A673 (cell line): ENCODE measurements at regions not wholly inside any gene's neighbourhood (a gene's known extent, or its start where the extent isn't known, plus 50 kb on each side); places are given as distances from the start of the nearest gene placed in this dataset.

ENCODE experiments used
- BruUV-seq: library from RNA; stranded (reverse); fragments of 400-500 nt; replicated peaks from 2 replicates; lab custom pipeline; 2021; lab: Mats Ljungman, UMichigan
- CTCF ChIA-PET: fragments of 300-600 bp; sonication (Branson Sonifier 250); formaldehyde crosslinking; loops from one replicate; lab custom pipeline; 2022; ENCODE audit warnings: antibody characterized with exemption; lab: Charles Lee
- POLR2A ChIA-PET: fragments of 300-600 bp; sonication (Branson Sonifier 250); formaldehyde crosslinking; loops from one replicate; lab custom pipeline; 2022; ENCODE audit warnings: antibody characterized with exemption; ENCODE audit not compliant: low non-redundant PET; lab: Charles Lee
- DNase-seq: peaks from one replicate; pipeline ENCODE4 v3.0.0-alpha.2; 2015; ENCODE audit warnings: low spot score
- H3K27ac ChIP-seq: fragments of 200-600 bp; sonication (generic); 2 replicates; pipeline ENCODE4 v1.5.1; 2016; ENCODE audit warnings: mixed run types, low read depth, mild to moderate bottlenecking, mixed read lengths, antibody characterized with exemption, low read length; ENCODE audit not compliant: poor library complexity, severe bottlenecking
- H3K27me3 ChIP-seq: fragments of 200-600 bp; sonication (generic); replicated peaks from 2 replicates; pipeline ENCODE4 v1.6.1; 2017; ENCODE audit warnings: mixed run types, low read depth, mild to moderate bottlenecking, mixed read lengths, antibody characterized with exemption, low read length; ENCODE audit not compliant: insufficient read depth, poor library complexity
- H3K36me3 ChIP-seq: fragments of 200-600 bp; sonication (generic); 2 replicates; pipeline ENCODE4 v1.6.1; 2016; ENCODE audit warnings: mixed run types, mild to moderate bottlenecking, mixed read lengths, antibody characterized with exemption, low read length; ENCODE audit not compliant: insufficient read depth, poor library complexity, severe bottlenecking
- H3K4me1 ChIP-seq: fragments of 200-600 bp; sonication (generic); 2 replicates; pipeline ENCODE4 v1.6.1; 2017; ENCODE audit warnings: mixed run types, mild to moderate bottlenecking, mixed read lengths, antibody characterized with exemption, low read length; ENCODE audit not compliant: insufficient read depth, poor library complexity, severe bottlenecking
- H3K4me3 ChIP-seq: fragments of 200-600 bp; sonication (generic); 2 replicates; pipeline ENCODE4 v1.5.1; 2016; ENCODE audit warnings: low read depth, mixed run types, mild to moderate bottlenecking, mixed read lengths, low read length; ENCODE audit not compliant: poor library complexity, severe bottlenecking
- H3K9me3 ChIP-seq: fragments of 200-600 bp; sonication (generic); 2 replicates; pipeline ENCODE4 v1.6.1; 2016; ENCODE audit warnings: mixed run types, low read depth, mild to moderate bottlenecking, mixed read lengths, antibody characterized with exemption, low read length; ENCODE audit not compliant: poor library complexity, severe bottlenecking
- CTCF ChIP-seq: fragments of 300-800, 200-600 bp; sonication (generic); conservative IDR thresholded peaks from 2 replicates; pipeline ENCODE4 v1.5.1; 2017; ENCODE audit warnings: low read depth, mild to moderate bottlenecking, antibody characterized with exemption, low read length, moderate library complexity, mixed read lengths
- EZH2 ChIP-seq: fragments of 200-600 bp; sonication (generic); IDR thresholded peaks from 2 replicates; pipeline ENCODE4 v1.6.1; 2017; ENCODE audit warnings: borderline replicate concordance, low read depth, mild to moderate bottlenecking, mixed read lengths, antibody characterized with exemption, low read length; ENCODE audit not compliant: poor library complexity, severe bottlenecking
- intact Hi-C: fragments of 100-400 bp; cut with micrococcal nuclease; formaldehyde crosslinking; loops from one replicate; pipeline ENCODE4 v1.10.0; 2022; ENCODE audit not compliant: unreplicated experiment

GRCh38 chr12:116433249-116433648 lies 125.9 kb upstream of the MAP1LC3B2 start:
- Histone ChIP-seq H3K9me3 (no peaks in the 10 kb centered on the region), H3K4me1 (peaks cover 11% of the 10 kb centered on the region), H3K27ac (no peak overlapping the region), H3K36me3 (no peaks in the 10 kb centered on the region), H3K27me3 (no peaks in the 10 kb centered on the region), H3K4me3 (no peak overlapping the region)
- CTCF ChIA-PET, result no interaction called here
- intact Hi-C loops, result no loop called here
- BruUV-seq, result no TSS peak
- no peak for DNase-seq
- POLR2A ChIA-PET, result interaction anchor here (0.7 kb wide), 1 partner anchor 383 kb away, joined by 5 read pairs; no protein-coding TSS in a partner anchor
- TF ChIP-seq EZH2 (no peak), CTCF (no peak)

GRCh38 chr12:116434155-116435011 lies 124.8 kb upstream of the MAP1LC3B2 start:
- Histone ChIP-seq H3K27me3 (no peaks in the 10 kb centered on the region), H3K27ac (peak overlapping the region; percentile 31), H3K4me3 (peak overlapping the region; percentile 29), H3K4me1 (peaks cover 11% of the 10 kb centered on the region), H3K9me3 (no peaks in the 10 kb centered on the region), H3K36me3 (no peaks in the 10 kb centered on the region)
- intact Hi-C loops, result loop anchor here (1.0 kb wide), 1 partner anchor 158 kb away; no protein-coding TSS in a partner anchor
- DNase-seq, result peak; percentile 88
- ChIA-PET CTCF (interaction anchor here (0.5 to 0.7 kb wide), 3 partner anchors 156 to 457 kb away, joined by 3 to 6 read pairs (median 3); no protein-coding TSS in a partner anchor), POLR2A (interaction anchor here (0.7 to 0.9 kb wide), 2 partner anchors 118 to 384 kb away, joined by 5 to 6 read pairs; no protein-coding TSS in a partner anchor)
- no TSS peak for BruUV-seq
- TF ChIP-seq CTCF (no peak), EZH2 (no peak)

- peaks cover 11% of the 10 kb centered on the region for H3K4me1 ChIP-seq
- TF ChIP-seq CTCF (no peak), EZH2 (no peak)
- no peaks in the 10 kb centered on the region for H3K36me3 ChIP-seq
- no TSS peak for BruUV-seq
- DNase-seq, result no peak
- H3K9me3 ChIP-seq, result no peaks in the 10 kb centered on the region
- H3K27me3 ChIP-seq, result no peaks in the 10 kb centered on the region
- H3K27ac ChIP-seq, result no peak overlapping the region
- intact Hi-C loops, result no loop called here
- H3K4me3 ChIP-seq, result no peak overlapping the region
- POLR2A ChIA-PET, result interaction anchor here (0.6 kb wide), 1 partner anchor 65 kb away, joined by 14 read pairs; no protein-coding TSS in a partner anchor
- CTCF ChIA-PET, result no interaction called here
Measured at GRCh38 chr12:116435984-116436383, 123.2 kb upstream of the MAP1LC3B2 start.
